C4-2B (cell line): ENCODE measurements at regions not wholly inside any gene's neighbourhood (a gene's known extent, or its start where the extent isn't known, plus 50 kb on each side); places are given as distances from the start of the nearest gene placed in this dataset.

ENCODE experiments used
- ZFX ChIP-seq: fragments of 450-650 bp; IDR thresholded peaks from 2 replicates; pipeline ENCODE4 v1.6.1; 2017
- TF ChIP-seq, protein P1 (sequence below): fragments of 450-650 bp; conservative IDR thresholded peaks from 2 replicates; pipeline ENCODE4 v1.5.1; 2017; ENCODE audit warnings: mild to moderate bottlenecking

DNA sequence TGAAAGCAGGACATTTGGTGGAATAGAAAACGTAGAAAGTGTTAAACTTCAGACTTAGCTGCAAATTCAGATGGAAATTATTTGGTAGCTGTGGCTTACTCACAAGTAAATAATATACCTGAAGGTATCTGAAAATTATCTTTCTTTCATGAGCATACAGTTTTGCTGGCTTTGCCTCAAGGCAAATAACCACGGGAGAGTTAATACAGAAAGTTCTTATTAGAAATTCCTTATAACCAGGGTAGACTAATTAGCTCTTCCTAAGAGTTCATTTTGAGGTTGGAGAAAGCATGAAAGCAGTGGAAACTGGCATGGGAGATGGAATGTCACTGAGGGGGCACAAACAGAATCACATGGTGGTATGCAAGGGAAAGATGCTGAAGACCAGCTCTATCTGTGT is 217.5 kb downstream of the CD83 start:
- TF ChIP-seq, protein P1, sequence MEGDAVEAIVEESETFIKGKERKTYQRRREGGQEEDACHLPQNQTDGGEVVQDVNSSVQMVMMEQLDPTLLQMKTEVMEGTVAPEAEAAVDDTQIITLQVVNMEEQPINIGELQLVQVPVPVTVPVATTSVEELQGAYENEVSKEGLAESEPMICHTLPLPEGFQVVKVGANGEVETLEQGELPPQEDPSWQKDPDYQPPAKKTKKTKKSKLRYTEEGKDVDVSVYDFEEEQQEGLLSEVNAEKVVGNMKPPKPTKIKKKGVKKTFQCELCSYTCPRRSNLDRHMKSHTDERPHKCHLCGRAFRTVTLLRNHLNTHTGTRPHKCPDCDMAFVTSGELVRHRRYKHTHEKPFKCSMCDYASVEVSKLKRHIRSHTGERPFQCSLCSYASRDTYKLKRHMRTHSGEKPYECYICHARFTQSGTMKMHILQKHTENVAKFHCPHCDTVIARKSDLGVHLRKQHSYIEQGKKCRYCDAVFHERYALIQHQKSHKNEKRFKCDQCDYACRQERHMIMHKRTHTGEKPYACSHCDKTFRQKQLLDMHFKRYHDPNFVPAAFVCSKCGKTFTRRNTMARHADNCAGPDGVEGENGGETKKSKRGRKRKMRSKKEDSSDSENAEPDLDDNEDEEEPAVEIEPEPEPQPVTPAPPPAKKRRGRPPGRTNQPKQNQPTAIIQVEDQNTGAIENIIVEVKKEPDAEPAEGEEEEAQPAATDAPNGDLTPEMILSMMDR = no peak
- no peak for TF ChIP-seq ZFX
